ENCODE measurements at regions not wholly inside any gene's neighbourhood (a gene's known extent, or its start where the extent isn't known, plus 50 kb on each side); places are given as distances from the start of the nearest gene placed in this dataset.

- Histone ChIP-seq H3K9me3 (ENCODE audit: control insufficient read depth in 1 of 2, insufficient read depth in 1 of 2, low read depth in 1 of 2, low read length in 2 of 2) (no peaks in the 10 kb centered on the region), H3K9ac (ENCODE audit: low read length) (no peak overlapping the region), H3K36me3 (ENCODE audit: control insufficient read depth in 1 of 2, insufficient read depth in 2 of 2, low read length in 2 of 2) (no peaks in the 10 kb centered on the region), H4K20me1 (ENCODE audit: insufficient read depth) (no peaks in the 10 kb centered on the region), H3K4me2 (ENCODE audit: low read length) (no peak overlapping the region), H3K27me3 (ENCODE audit: insufficient read depth, low read length) (no peaks in the 10 kb centered on the region), H3K9me2 (ENCODE audit: insufficient read depth) (no peaks in the 10 kb centered on the region), H3K4me3 (replicated peaks in 1 of 2; ENCODE audit: low read depth in 1 of 2, low read length in 2 of 2) (no peak overlapping the region), H3K79me2 (ENCODE audit: insufficient read depth, low read length) (peaks cover 12% of the 10 kb centered on the region), H3K4me1 (ENCODE audit: control insufficient read depth in 1 of 2, insufficient read depth in 2 of 2, low read length in 2 of 2) (no peaks in the 10 kb centered on the region), H3K27ac (ENCODE audit: low read depth, low read length) (no peak overlapping the region), H2AFZ (ENCODE audit: low read depth, low read length, poor library complexity, severe bottlenecking) (no peak overlapping the region)
- intact Hi-C loops (cut with micrococcal nuclease): no loop called here
- DNase-seq (ENCODE audit: low read depth, low spot score): no peak
- ChIA-PET CTCF (no interaction called here), POLR2A (no interaction called here), RAD21 (ENCODE audit: low non-redundant PET in 1 of 2, low total read pairs in 2 of 2, uncharacterized antibody in 2 of 2, unreplicated experiment in 2 of 2) (no interaction called here)
- BruUV-seq (replicated peaks): no TSS peak
- TF ChIP-seq POLR2A (IDR thresholded peaks at IDR 0.05; ENCODE audit: borderline replicate concordance, extremely low read depth, insufficient read depth, insufficient read length) (no peak), ZBTB33 (IDR thresholded peaks at IDR 0.05; ENCODE audit: extremely low read depth, insufficient replicate concordance, low read length) (no peak), POLR2AphosphoS5 (IDR thresholded peaks at IDR 0.05; ENCODE audit: low read depth, low read length) (no peak), SIN3A (IDR thresholded peaks at IDR 0.05; ENCODE audit: low read depth) (no peak), ELF1 (IDR thresholded peaks at IDR 0.05; ENCODE audit: borderline replicate concordance, low read depth) (no peak), YY1 (IDR thresholded peaks at IDR 0.05; ENCODE audit: extremely low read depth, insufficient replicate concordance, low read depth, low read length) (no peak), EZH2 (IDR thresholded peaks at IDR 0.05) (no peak), ATF3 (IDR thresholded peaks at IDR 0.05) (no peak), ZFX (IDR thresholded peaks at IDR 0.05) (no peak)
- ATAC-seq: no peak
Measured at GRCh38 chr13:99050983-99051488, 73.2 kb upstream of the DOCK9 start.

Measured in HCT116 (cell line).